Right renal cortex interstitium (tissue), 3 donors: ENCODE measurements at regions not wholly inside any gene's neighbourhood (a gene's known extent, or its start where the extent isn't known, plus 50 kb on each side); places are given as distances from the start of the nearest gene placed in this dataset.

Experiments used
- DNase-seq, 3 donors: peaks; one replicate each; pipeline ENCODE4 v3.0.0-alpha.2; 2013; ENCODE audit warnings: low read depth in 3 of 3, low spot score in 2 of 3

GRCh38 chr20:11195169-11195568, 521.4 kb upstream of the JAG1 start:
- DNase-seq = no peak

GRCh38 chr20:11195899-11196558, 522.2 kb upstream of the JAG1 start:
- DNase-seq = no peak

GRCh38 chr20:11197851-11198250, 524.1 kb upstream of the JAG1 start:
- no peak for DNase-seq

GRCh38 chr20:11200423-11200822, 526.6 kb upstream of the JAG1 start:
- no peak for DNase-seq

GRCh38 chr20:11204926-11205768, 531.3 kb upstream of the JAG1 start:
- no peak for DNase-seq

GRCh38 chr20:11205769-11206362, 532.1 kb upstream of the JAG1 start:
- no peak for DNase-seq

GRCh38 chr20:11207749-11208502, 534.1 kb upstream of the JAG1 start:
- DNase-seq = no peak

- no peak for DNase-seq
These were observed 536.8 kb upstream of the JAG1 start for GRCh38 chr20:11210611-11211010.

GRCh38 chr20:11212272-11212671, 538.5 kb upstream of the JAG1 start:
- DNase-seq = no peak

GRCh38 chr20:11212902-11213301, 539.1 kb upstream of the JAG1 start:
- no peak for DNase-seq

GRCh38 chr20:11214256-11214840, 540.5 kb upstream of the JAG1 start:
- no peak for DNase-seq

GRCh38 chr20:11216451-11217314, 542.9 kb upstream of the JAG1 start:
- no peak for DNase-seq

GRCh38 chr20:11217326-11218172, 543.8 kb upstream of the JAG1 start:
- DNase-seq = no peak

GRCh38 chr20:11218173-11218680, 544.4 kb upstream of the JAG1 start:
- no peak for DNase-seq

GRCh38 chr20:11219192-11219591, 545.4 kb upstream of the JAG1 start:
- DNase-seq = no peak

- no peak for DNase-seq
These were observed 547.2 kb upstream of the JAG1 start for GRCh38 chr20:11221046-11221445.

GRCh38 chr20:11222243-11222642, 548.4 kb upstream of the JAG1 start:
- no peak for DNase-seq

GRCh38 chr20:11227602-11228001, 553.8 kb upstream of the JAG1 start:
- DNase-seq = no peak

GRCh38 chr20:11229772-11230171, 556.0 kb upstream of the JAG1 start:
- no peak for DNase-seq
